GM19455 (cell line): ENCODE measurements at regions not wholly inside any gene's neighbourhood (a gene's known extent, or its start where the extent isn't known, plus 50 kb on each side); places are given as distances from the start of the nearest gene placed in this dataset.
"Not testable (repeated sequence)": the region's sequence is repeated elsewhere in the genome, so short reads cannot be mapped to it uniquely, and the experiment has no call there.

Experiments
- ATAC-seq: cut with Tn5 transposase; IDR thresholded peaks from one replicate; pipeline ENCODE4 v1.9.1; 2021; ENCODE audit not compliant: unreplicated experiment

- no peak for ATAC-seq
Measured at GRCh38 chr13:89432997-89433396, 1761.8 kb downstream of the SLITRK5 start.

- ATAC-seq: not testable (repeated sequence)
Measured at GRCh38 chr13:89434624-89435023, 1763.5 kb downstream of the SLITRK5 start.

GRCh38 chr13:89454681-89455080, 1783.5 kb downstream of the SLITRK5 start:
- no peak for ATAC-seq

GRCh38 chr13:89455225-89455624, 1784.1 kb downstream of the SLITRK5 start:
- ATAC-seq: no peak

- ATAC-seq: no peak
Measured at GRCh38 chr13:89455741-89456140, 1784.6 kb downstream of the SLITRK5 start.

- no peak for ATAC-seq
Measured at GRCh38 chr13:89457977-89458376, 1786.8 kb downstream of the SLITRK5 start.

GRCh38 chr13:89458456-89458855, 1787.3 kb downstream of the SLITRK5 start:
- ATAC-seq: no peak

- not testable (repeated sequence) for ATAC-seq
Measured at GRCh38 chr13:89460895-89461294, 1789.7 kb downstream of the SLITRK5 start.

GRCh38 chr13:89465366-89465765, 1794.2 kb downstream of the SLITRK5 start:
- no peak for ATAC-seq

- ATAC-seq: no peak
Measured at GRCh38 chr13:89468081-89468480, 1796.9 kb downstream of the SLITRK5 start.

GRCh38 chr13:89470901-89471300, 1799.7 kb downstream of the SLITRK5 start:
- no peak for ATAC-seq

- ATAC-seq: no peak
Measured at GRCh38 chr13:89474432-89474831, 1803.3 kb downstream of the SLITRK5 start.

GRCh38 chr13:89486065-89486464, 1814.9 kb downstream of the SLITRK5 start:
- no peak for ATAC-seq

- ATAC-seq: no peak
Measured at GRCh38 chr13:89486709-89487108, 1815.5 kb downstream of the SLITRK5 start.

GRCh38 chr13:89490661-89491060, 1819.5 kb downstream of the SLITRK5 start:
- ATAC-seq: no peak

- ATAC-seq: no peak
Measured at GRCh38 chr13:89496478-89496877, 1825.3 kb downstream of the SLITRK5 start.

- ATAC-seq: no peak
Measured at GRCh38 chr13:89497658-89498057, 1826.5 kb downstream of the SLITRK5 start.

- ATAC-seq: no peak
Measured at GRCh38 chr13:89502286-89502685, 1831.1 kb downstream of the SLITRK5 start.

- no peak for ATAC-seq
Measured at GRCh38 chr13:89514534-89515312, 1832.8 kb upstream of the MIR17HG start.

- ATAC-seq: no peak
Measured at GRCh38 chr13:89515948-89516347, 1831.5 kb upstream of the MIR17HG start.

GRCh38 chr13:89518289-89519077, 1829.0 kb upstream of the MIR17HG start:
- no peak for ATAC-seq

GRCh38 chr13:89520468-89520867, 1827.0 kb upstream of the MIR17HG start:
- no peak for ATAC-seq
